ENCODE measurements at regions not wholly inside any gene's neighbourhood (a gene's known extent, or its start where the extent isn't known, plus 50 kb on each side); places are given as distances from the start of the nearest gene placed in this dataset.

- Histone ChIP-seq H3K27ac (no peak overlapping the region), H3K36me3 (no peaks in the 10 kb centered on the region), H3K4me3 (no peak overlapping the region), H3K27me3 (no peaks in the 10 kb centered on the region), H3K9me3 (no peaks in the 10 kb centered on the region), H3K4me1 (no peaks in the 10 kb centered on the region)
- no peak for TF ChIP-seq POLR2A (IDR thresholded peaks at IDR 0.05)
- no peak for TF ChIP-seq CTCF (IDR thresholded peaks at IDR 0.05)
- ATAC-seq (no peak), DNase-seq (no peak)
- intact Hi-C loops (cut with DNase I): no loop called here
Observed at GRCh38 chr4:59834943-59835342, 1365.2 kb upstream of the ADGRL3 start.

GRCh38 chr4:59837751-59838150 lies 1362.4 kb upstream of the ADGRL3 start:
- Histone ChIP-seq H3K27ac (no peak overlapping the region), H3K36me3 (no peaks in the 10 kb centered on the region), H3K4me3 (no peak overlapping the region), H3K27me3 (no peaks in the 10 kb centered on the region), H3K4me1 (no peaks in the 10 kb centered on the region), H3K9me3 (no peaks in the 10 kb centered on the region)
- TF ChIP-seq POLR2A (IDR thresholded peaks at IDR 0.05) (no peak), CTCF (IDR thresholded peaks at IDR 0.05) (no peak)
- intact Hi-C loops (cut with DNase I): no loop called here
- DNase-seq (no peak), ATAC-seq (no peak)
- 46% methylated on average over 1 of the region's 1 CpG for WGBS (ENCODE audit: insufficient coverage, low coverage, low lambda C conversion rate, missing lambda C conversion rate)

DNA sequence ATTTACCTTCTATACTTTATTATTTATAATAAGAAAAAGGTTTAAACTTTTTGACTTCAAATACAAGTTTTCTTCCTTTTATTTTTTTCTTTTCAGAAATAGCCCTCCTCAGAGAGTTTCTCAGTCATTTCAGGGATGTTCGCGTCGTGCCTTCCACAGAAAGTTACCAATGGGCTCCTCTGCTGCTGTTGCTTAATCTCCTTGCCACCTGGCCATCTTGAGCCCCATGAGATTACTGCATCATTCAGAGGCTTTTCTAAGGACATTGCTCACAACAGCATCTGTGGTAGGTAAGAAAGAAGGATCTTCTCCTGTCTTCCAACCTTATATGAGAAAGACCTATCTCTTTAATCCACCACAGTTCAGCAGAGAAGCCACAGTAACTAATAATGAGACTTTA lies 1361.9 kb upstream of the ADGRL3 start:
- intact Hi-C loops (cut with DNase I): no loop called here
- Histone ChIP-seq H3K4me1 (no peaks in the 10 kb centered on the region), H3K4me3 (no peak overlapping the region), H3K27me3 (no peaks in the 10 kb centered on the region), H3K9me3 (no peaks in the 10 kb centered on the region), H3K36me3 (no peaks in the 10 kb centered on the region), H3K27ac (no peak overlapping the region)
- TF ChIP-seq POLR2A (IDR thresholded peaks at IDR 0.05) (no peak), CTCF (IDR thresholded peaks at IDR 0.05) (no peak)
- WGBS (ENCODE audit: insufficient coverage, low coverage, low lambda C conversion rate, missing lambda C conversion rate): 90% methylated on average over 3 of the region's 3 CpGs
- ATAC-seq (no peak), DNase-seq (no peak)

DNA sequence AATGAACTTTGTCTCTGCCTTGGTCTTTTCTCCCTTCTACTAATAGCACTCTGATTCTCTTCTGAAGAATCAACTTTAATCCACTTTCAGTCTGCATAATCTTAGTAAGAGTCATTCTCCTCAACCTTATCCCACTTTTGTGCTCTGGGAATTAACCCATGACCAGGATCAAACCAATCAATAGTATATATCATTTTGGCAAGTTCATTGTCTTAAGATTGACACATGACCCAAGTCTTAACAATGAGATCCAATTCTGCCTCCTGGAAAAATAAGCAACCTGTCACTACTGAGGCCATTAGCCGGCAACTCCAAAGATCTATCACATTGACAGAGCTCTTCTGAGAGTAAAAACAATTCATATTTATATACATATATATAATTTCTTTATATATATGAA lies 1358.4 kb upstream of the ADGRL3 start:
- ATAC-seq: no peak
- no peak for DNase-seq
- Histone ChIP-seq H3K27ac (no peak overlapping the region), H3K4me3 (no peak overlapping the region), H3K36me3 (no peaks in the 10 kb centered on the region), H3K27me3 (no peaks in the 10 kb centered on the region), H3K4me1 (no peaks in the 10 kb centered on the region), H3K9me3 (no peaks in the 10 kb centered on the region)
- WGBS (ENCODE audit: insufficient coverage, low coverage, low lambda C conversion rate, missing lambda C conversion rate): 63% methylated on average over 1 of the region's 1 CpG
- TF ChIP-seq CTCF (IDR thresholded peaks at IDR 0.05) (no peak), POLR2A (IDR thresholded peaks at IDR 0.05) (no peak)
- intact Hi-C loops (cut with DNase I): no loop called here

GRCh38 chr4:59848457-59848856 lies 1351.7 kb upstream of the ADGRL3 start:
- 58% methylated on average over 2 of the region's 2 CpGs for WGBS (ENCODE audit: insufficient coverage, low coverage, low lambda C conversion rate, missing lambda C conversion rate)
- H3K4me1 ChIP-seq: no peaks in the 10 kb centered on the region
- intact Hi-C loops (cut with DNase I): no loop called here
- no peak for TF ChIP-seq POLR2A (IDR thresholded peaks at IDR 0.05)
- no peak for TF ChIP-seq CTCF (IDR thresholded peaks at IDR 0.05)
- H3K27me3 ChIP-seq: no peaks in the 10 kb centered on the region
- H3K27ac ChIP-seq: no peak overlapping the region
- no peaks in the 10 kb centered on the region for H3K9me3 ChIP-seq
- H3K4me3 ChIP-seq: no peak overlapping the region
- no peak for ATAC-seq
- no peaks in the 10 kb centered on the region for H3K36me3 ChIP-seq
- no peak for DNase-seq

Measured in right lobe of liver (tissue), 6 donors.